Thoracic aorta (tissue), 2 donors: ENCODE measurements at regions not wholly inside any gene's neighbourhood (a gene's known extent, or its start where the extent isn't known, plus 50 kb on each side); places are given as distances from the start of the nearest gene placed in this dataset.

Experiments used
- ATAC-seq: fragments of 150-250 bp; one replicate; pipeline ENCODE4 v1.8.0; 2017; ENCODE audit warnings: low read depth; ENCODE audit not compliant: insufficient number of reproducible peaks, low FRiP score
- DNase-seq: peaks from one replicate; pipeline ENCODE4 v3.0.0-alpha.2; 2020; ENCODE audit warnings: low spot score
- H3K27ac ChIP-seq, 2 donors: fragments of 200-600 bp; sonication (generic); 1 replicate in 1 of 2; 2 replicates in 1 of 2; pipeline ENCODE4 v1.5.1; 2016; ENCODE audit warnings: mild to moderate bottlenecking in 2 of 2, moderate library complexity in 2 of 2
- H3K27me3 ChIP-seq: fragments of 200-600 bp; sonication (generic); replicated peaks from 2 replicates; pipeline ENCODE4 v1.6.0; 2016; ENCODE audit warnings: mild to moderate bottlenecking; ENCODE audit not compliant: insufficient read depth
- H3K36me3 ChIP-seq: fragments of 200-600 bp; sonication (generic); one replicate; pipeline ENCODE4 v1.5.1; 2016
- H3K4me1 ChIP-seq, 2 donors: fragments of 200-600 bp; sonication (generic); 1 replicate in 1 of 2; 2 replicates in 1 of 2; pipeline versions ENCODE4 v1.5.1 to v1.6.0; 2016; ENCODE audit warnings: low read depth in 2 of 2, mild to moderate bottlenecking in 1 of 2; ENCODE audit not compliant: control insufficient read depth in 1 of 2
- H3K4me3 ChIP-seq: fragments of 200-600 bp; sonication (generic); 2 replicates; pipeline ENCODE4 v1.5.1; 2016; ENCODE audit warnings: mild to moderate bottlenecking
- H3K9me3 ChIP-seq: fragments of 200-600 bp; sonication (generic); 2 replicates; pipeline ENCODE4 v1.5.1; 2016
- CTCF ChIP-seq: fragments of 200-600 bp; sonication (generic); IDR thresholded peaks from one replicate; pipeline ENCODE4 v1.5.1; 2019; ENCODE audit warnings: antibody characterized with exemption

DNA sequence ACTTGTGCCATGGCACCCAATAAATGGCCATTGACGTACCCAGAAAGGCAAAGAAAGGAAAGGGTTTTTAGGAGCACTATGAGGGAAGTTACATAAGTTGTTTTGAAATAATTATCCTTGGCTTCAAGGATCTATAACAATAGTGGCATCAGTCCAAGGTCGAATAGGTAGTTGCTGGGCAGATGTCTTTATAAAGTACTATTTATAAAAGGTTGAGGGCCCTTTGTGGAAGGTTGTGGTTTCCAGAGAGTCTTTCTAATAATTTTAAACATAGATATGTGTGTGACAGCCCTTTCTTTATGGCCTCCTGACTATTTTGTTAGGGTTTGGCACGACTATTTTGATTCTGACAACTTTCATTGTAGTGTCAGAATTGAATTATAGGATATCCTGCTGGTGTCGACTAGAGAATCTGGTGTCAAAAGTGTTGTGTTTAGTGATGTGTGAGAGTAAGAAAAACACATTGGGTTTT lies 260.5 kb downstream of the PYDC2 start:
- DNase-seq (no peak), ATAC-seq (no peak)
- Histone ChIP-seq H3K27me3 (no peaks in the 10 kb centered on the region), H3K4me3 (no peak overlapping the region), H3K9me3 (no peaks in the 10 kb centered on the region), H3K4me1 (no peaks in the 10 kb centered on the region), H3K36me3 (no peaks in the 10 kb centered on the region), H3K27ac (no peak overlapping the region)
- TF ChIP-seq CTCF = no peak

GRCh38 chr3:191721990-191722389 lies 261.0 kb downstream of the PYDC2 start:
- no peak for DNase-seq
- Histone ChIP-seq H3K36me3 (no peaks in the 10 kb centered on the region), H3K27ac (no peak overlapping the region), H3K27me3 (no peaks in the 10 kb centered on the region), H3K4me1 (no peaks in the 10 kb centered on the region), H3K4me3 (no peak overlapping the region), H3K9me3 (no peaks in the 10 kb centered on the region)
- ATAC-seq = no peak
- TF ChIP-seq CTCF = no peak

GRCh38 chr3:191727338-191727737 lies 266.4 kb downstream of the PYDC2 start:
- no peaks in the 10 kb centered on the region for H3K9me3 ChIP-seq
- H3K4me1 ChIP-seq = no peaks in the 10 kb centered on the region
- DNase-seq (no peak), ATAC-seq (no peak)
- TF ChIP-seq CTCF = no peak
- no peaks in the 10 kb centered on the region for H3K36me3 ChIP-seq
- H3K27ac ChIP-seq = no peak overlapping the region
- H3K4me3 ChIP-seq = no peak overlapping the region
- H3K27me3 ChIP-seq = no peaks in the 10 kb centered on the region

- no peak for TF ChIP-seq CTCF
- no peaks in the 10 kb centered on the region for H3K36me3 ChIP-seq
- DNase-seq (no peak), ATAC-seq (no peak)
- H3K4me1 ChIP-seq = no peaks in the 10 kb centered on the region
- H3K27me3 ChIP-seq = no peaks in the 10 kb centered on the region
- H3K27ac ChIP-seq = no peak overlapping the region
- H3K4me3 ChIP-seq = no peak overlapping the region
- no peaks in the 10 kb centered on the region for H3K9me3 ChIP-seq
Measured at GRCh38 chr3:191728186-191728585, 267.2 kb downstream of the PYDC2 start.

DNA sequence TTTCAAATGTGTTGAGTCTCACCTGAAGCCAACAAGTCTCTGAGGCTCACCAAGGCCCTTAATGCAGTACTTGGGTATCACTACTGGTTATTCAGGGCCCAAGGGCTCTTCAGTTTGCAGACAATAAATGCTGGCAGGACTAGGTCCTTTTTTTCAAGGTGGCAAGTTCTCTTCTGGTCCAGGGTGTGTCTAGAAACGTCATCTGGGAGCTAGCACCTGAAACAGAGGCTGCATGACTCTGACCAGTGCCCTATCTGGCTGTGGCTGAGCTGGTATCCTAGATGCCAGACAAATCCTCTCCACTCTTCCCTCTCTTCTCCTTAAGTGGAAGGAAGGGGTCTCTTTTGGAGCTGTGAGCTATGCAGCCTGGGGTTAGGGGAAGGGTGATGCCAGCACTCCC lies 276.8 kb downstream of the PYDC2 start:
- no peak for TF ChIP-seq CTCF
- H3K27ac ChIP-seq = no peak overlapping the region
- H3K4me3 ChIP-seq = no peak overlapping the region
- ATAC-seq (no peak), DNase-seq (no peak)
- no peaks in the 10 kb centered on the region for H3K9me3 ChIP-seq
- H3K27me3 ChIP-seq = no peaks in the 10 kb centered on the region
- no peaks in the 10 kb centered on the region for H3K36me3 ChIP-seq
- no peaks in the 10 kb centered on the region for H3K4me1 ChIP-seq
